Left colon (tissue), 2 donors: ENCODE measurements at regions not wholly inside any gene's neighbourhood (a gene's known extent, or its start where the extent isn't known, plus 50 kb on each side); places are given as distances from the start of the nearest gene placed in this dataset.

Experiments used
- ATAC-seq: fragments of 200-7000 bp; cut with Tn5 transposase; one replicate; pipeline ENCODE4 v1.9.1; 2020; ENCODE audit warnings: mild to moderate bottlenecking, moderate library complexity
- DNase-seq, 2 donors: peaks; one replicate each; pipeline ENCODE4 v3.0.0-alpha.2; 2020
- intact Hi-C, 2 donors: fragments of 100-400 bp; cut with DNase I in 1 of 2; cut with micrococcal nuclease in 1 of 2; formaldehyde crosslinking; loops; one replicate each; pipeline versions ENCODE4 v1.11.2 to v1.14.0; 2022; cut with DNase I, micrococcal nuclease
- donor health status: DM: no; HTN: no; CAD: no.
- donor health status: DM: yes; HTN: yes; CAD: no.

- DNase-seq (no peak), ATAC-seq (no peak)
- intact Hi-C loops, result no loop called here
Measured at GRCh38 chr9:118569148-118569547, 800.1 kb downstream of the BRINP1 start.

- intact Hi-C loops, result no loop called here
- no peak for ATAC-seq
- DNase-seq, result no peak
Measured at GRCh38 chr9:118570066-118570465, 799.2 kb downstream of the BRINP1 start.

GRCh38 chr9:118575341-118576070 lies 793.7 kb downstream of the BRINP1 start:
- ATAC-seq (no peak), DNase-seq (no peak)
- intact Hi-C loops, result no loop called here

GRCh38 chr9:118577121-118577520 lies 792.1 kb downstream of the BRINP1 start:
- ATAC-seq (no peak), DNase-seq (no peak)
- intact Hi-C loops, result no loop called here

- intact Hi-C loops, result no loop called here
- ATAC-seq, result no peak
- no peak for DNase-seq
Measured at GRCh38 chr9:118578467-118578866, 790.8 kb downstream of the BRINP1 start.

GRCh38 chr9:118583414-118583813 lies 785.8 kb downstream of the BRINP1 start:
- DNase-seq, result no peak
- no peak for ATAC-seq
- intact Hi-C loops, result no loop called here

- no peak for DNase-seq
- no peak for ATAC-seq
- intact Hi-C loops, result no loop called here
Measured at GRCh38 chr9:118586978-118587377, 782.3 kb downstream of the BRINP1 start.

- no peak for ATAC-seq
- intact Hi-C loops, result loop anchor here in 1 of 2 donors (10.0 kb wide), 1 partner anchor 700 kb away; no protein-coding TSS in a partner anchor
- DNase-seq, result no peak
Measured at GRCh38 chr9:118594428-118594827, 774.8 kb downstream of the BRINP1 start.

GRCh38 chr9:118595719-118596305 lies 773.4 kb downstream of the BRINP1 start:
- peak; percentile 34 for ATAC-seq
- intact Hi-C loops, result loop anchor here in 1 of 2 donors (10.0 kb wide), 1 partner anchor 699 kb away; no protein-coding TSS in a partner anchor
- DNase-seq, result no peak

GRCh38 chr9:118596374-118597015 lies 772.7 kb downstream of the BRINP1 start:
- DNase-seq, result no peak
- no peak for ATAC-seq
- intact Hi-C loops, result loop anchor here in 1 of 2 donors (10.0 kb wide), 1 partner anchor 698 kb away; no protein-coding TSS in a partner anchor

- DNase-seq (no peak), ATAC-seq (no peak)
- intact Hi-C loops, result no loop called here
Measured at GRCh38 chr9:118606668-118607067, 762.6 kb downstream of the BRINP1 start.

GRCh38 chr9:118609355-118610044 lies 759.7 kb downstream of the BRINP1 start:
- DNase-seq (no peak), ATAC-seq (no peak)
- intact Hi-C loops, result no loop called here

- DNase-seq (no peak), ATAC-seq (no peak)
- intact Hi-C loops, result no loop called here
Measured at GRCh38 chr9:118612201-118612600, 757.0 kb downstream of the BRINP1 start.

GRCh38 chr9:118613996-118614395 lies 755.2 kb downstream of the BRINP1 start:
- ATAC-seq (no peak), DNase-seq (no peak)
- intact Hi-C loops, result no loop called here

- DNase-seq (no peak), ATAC-seq (no peak)
- intact Hi-C loops, result no loop called here
Measured at GRCh38 chr9:118618084-118618483, 751.2 kb downstream of the BRINP1 start.

- DNase-seq (no peak), ATAC-seq (no peak)
- intact Hi-C loops, result no loop called here
Measured at GRCh38 chr9:118618849-118619248, 750.4 kb downstream of the BRINP1 start.

GRCh38 chr9:118624608-118625007 lies 744.6 kb downstream of the BRINP1 start:
- DNase-seq, result no peak
- no peak for ATAC-seq
- intact Hi-C loops, result no loop called here

- intact Hi-C loops, result no loop called here
- ATAC-seq (no peak), DNase-seq (no peak)
Measured at GRCh38 chr9:118630079-118630478, 739.2 kb downstream of the BRINP1 start.

- ATAC-seq (no peak), DNase-seq (no peak)
- intact Hi-C loops, result no loop called here
Measured at GRCh38 chr9:118630931-118631595, 738.2 kb downstream of the BRINP1 start.
